GM12878 (cell line): ENCODE measurements at regions not wholly inside any gene's neighbourhood (a gene's known extent, or its start where the extent isn't known, plus 50 kb on each side); places are given as distances from the start of the nearest gene placed in this dataset.

Experiments used
- ATF3 ChIP-seq: IDR thresholded peaks from 2 replicates; pipeline ENCODE4 v1.6.1; 2011; ENCODE audit warnings: low read depth, mild to moderate bottlenecking, low read length, moderate library complexity, borderline replicate concordance; ENCODE audit errors: extremely low read depth
- CEBPB ChIP-seq, 2 experiments: fragments of 150-350 bp in 1 of 2; IDR thresholded peaks; 2 replicates each; pipeline ENCODE4 v1.6.1; 2012 to 2014; ENCODE audit warnings: low read depth in 2 of 2, low read length in 2 of 2, borderline replicate concordance in 1 of 2, inconsistent platforms in 1 of 2
- IRF3 ChIP-seq: fragments of 450-650 bp; IDR thresholded peaks from 2 replicates; pipeline ENCODE4 v1.6.1; 2014; ENCODE audit warnings: mild to moderate bottlenecking
- JUNB ChIP-seq: IDR thresholded peaks from 2 replicates; pipeline ENCODE4 v1.6.1; 2016; ENCODE audit warnings: antibody characterized with exemption, mild to moderate bottlenecking
- POLR2AphosphoS5 ChIP-seq: IDR thresholded peaks from 2 replicates; pipeline ENCODE4 v1.6.1; 2011; ENCODE audit warnings: mild to moderate bottlenecking, low read length, inconsistent platforms

- no peak for TF ChIP-seq IRF3
- TF ChIP-seq CEBPB (IDR thresholded peaks at IDR 0.05; ENCODE audit: borderline replicate concordance in 1 of 2, low read depth in 2 of 2, low read length in 2 of 2): no peak
- no peak for TF ChIP-seq ATF3
- no peak for TF ChIP-seq POLR2AphosphoS5
- TF ChIP-seq JUNB: no peak
These were observed 1227.9 kb upstream of the PABPC4L start for GRCh38 chr4:135429528-135429927.
